IMR-90 (cell line): ENCODE measurements at regions not wholly inside any gene's neighbourhood (a gene's known extent, or its start where the extent isn't known, plus 50 kb on each side); places are given as distances from the start of the nearest gene placed in this dataset.
A peak's percentile ranks its signal among the peaks of the same experiment; 100 is the strongest.

Experiments
- ATAC-seq: fragments of 200-7000 bp; cut with Tn5 transposase; 2 replicates; pipeline ENCODE4 v1.9.1; 2020; ENCODE audit warnings: low read depth, mild to moderate bottlenecking, moderate library complexity
- BruUV-seq: library from RNA; stranded (reverse); fragments of 400-500 nt; replicated peaks from 2 replicates; lab custom pipeline; 2021; lab: Mats Ljungman, UMichigan
- CTCF ChIA-PET: fragments of 300-600 bp; formaldehyde crosslinking; extraction: SDS; loops from one replicate; lab custom pipeline; 2021; ENCODE audit warnings: antibody characterized with exemption; lab: Yijun Ruan, JAX
- POLR2A ChIA-PET: fragments of 300-600 bp; sonication (Branson Sonifier 250); formaldehyde crosslinking; loops from one replicate; lab custom pipeline; 2022; ENCODE audit warnings: antibody characterized with exemption; ENCODE audit not compliant: unreplicated experiment; lab: Charles Lee
- DNase-seq: peaks from one replicate; pipeline ENCODE4 v3.0.0; 2013
- H2AFZ ChIP-seq: replicated peaks from 2 replicates; pipeline ENCODE3; 2013; ENCODE audit warnings: low read length, mild to moderate bottlenecking; ENCODE audit not compliant: poor library complexity
- H2AK5ac ChIP-seq: 2 replicates; pipeline ENCODE4 v1.6.1; 2013; ENCODE audit warnings: low read depth, low read length, inconsistent platforms
- H2AK9ac ChIP-seq: replicated peaks from 2 replicates; pipeline ENCODE3; 2013; ENCODE audit warnings: mild to moderate bottlenecking, low read depth, low read length, moderate library complexity; ENCODE audit not compliant: poor library complexity
- H2BK120ac ChIP-seq: 2 replicates; pipeline ENCODE4 v1.6.1; 2013; ENCODE audit warnings: low read depth, low read length, inconsistent platforms
- H2BK15ac ChIP-seq: 3 replicates; pipeline ENCODE4 v1.6.1; 2013; ENCODE audit warnings: low read depth, low read length, inconsistent platforms
- H2BK20ac ChIP-seq: 2 replicates; pipeline ENCODE4 v1.6.1; 2013; ENCODE audit warnings: low read depth, mild to moderate bottlenecking, inconsistent platforms, low read length, moderate library complexity
- H2BK5ac ChIP-seq: 2 replicates; pipeline ENCODE4 v1.6.1; 2013; ENCODE audit warnings: mild to moderate bottlenecking, low read depth, low read length, inconsistent platforms; ENCODE audit not compliant: poor library complexity, severe bottlenecking
- H3K14ac ChIP-seq: replicated peaks from 2 replicates; pipeline ENCODE4 v1.6.1; 2013; ENCODE audit warnings: low read depth, low read length, inconsistent platforms
- H3K18ac ChIP-seq: 2 replicates; pipeline ENCODE4 v1.6.1; 2013; ENCODE audit warnings: low read depth, low read length, control low read depth
- H3K23ac ChIP-seq: 2 replicates; pipeline ENCODE4 v1.6.1; 2013; ENCODE audit warnings: low read depth, low read length, inconsistent platforms
- H3K27ac ChIP-seq: 2 replicates; pipeline ENCODE4 v1.5.1; 2013; ENCODE audit warnings: mild to moderate bottlenecking, control low read depth, low read length; ENCODE audit not compliant: insufficient read depth
- H3K27me3 ChIP-seq: 2 replicates; pipeline ENCODE4 v1.6.1; 2013; ENCODE audit warnings: low read length; ENCODE audit not compliant: control insufficient read depth, insufficient read depth
- H3K36me3 ChIP-seq: 2 replicates; pipeline ENCODE4 v1.6.1; 2013; ENCODE audit warnings: low read length, mixed read lengths; ENCODE audit not compliant: control insufficient read depth, insufficient read depth
- H3K4ac ChIP-seq: 2 replicates; pipeline ENCODE4 v1.6.1; 2013; ENCODE audit warnings: low read depth, low read length, inconsistent platforms
- H3K4me1 ChIP-seq: 2 replicates; pipeline ENCODE4 v1.6.1; 2013; ENCODE audit warnings: low read length, mixed read lengths; ENCODE audit not compliant: control insufficient read depth, insufficient read depth
- H3K4me2 ChIP-seq: 2 replicates; pipeline ENCODE4 v1.6.1; 2013; ENCODE audit warnings: low read depth, mild to moderate bottlenecking, control low read depth, low read length, moderate library complexity
- H3K4me3 ChIP-seq: 2 replicates; pipeline ENCODE4 v1.5.1; 2013; ENCODE audit warnings: low read depth, mild to moderate bottlenecking, control low read depth, low read length, moderate library complexity; ENCODE audit not compliant: insufficient read depth
- H3K56ac ChIP-seq: 2 replicates; pipeline ENCODE4 v1.6.1; 2013; ENCODE audit warnings: low read length, inconsistent platforms; ENCODE audit not compliant: insufficient read depth; ENCODE audit errors: extremely low read depth
- H3K79me1 ChIP-seq, 2 experiments: 2 replicates each; pipeline ENCODE4 v1.6.1; 2013; ENCODE audit warnings: low read length in 2 of 2, inconsistent platforms in 1 of 2, low read depth in 1 of 2
- H3K9ac ChIP-seq: 2 replicates; pipeline ENCODE4 v1.6.1; 2013; ENCODE audit warnings: low read depth, low read length, control low read depth
- H3K9me1 ChIP-seq: 2 replicates; pipeline ENCODE4 v1.6.1; 2013; ENCODE audit warnings: low read length, inconsistent platforms; ENCODE audit not compliant: insufficient read depth
- H3K9me3 ChIP-seq: 2 replicates; pipeline ENCODE4 v1.6.1; 2013; ENCODE audit warnings: low read length; ENCODE audit not compliant: control insufficient read depth, insufficient read depth
- H4K20me1 ChIP-seq: 2 replicates; pipeline ENCODE4 v1.6.1; 2013; ENCODE audit warnings: low read length, inconsistent platforms; ENCODE audit not compliant: insufficient read depth
- H4K5ac ChIP-seq: 2 replicates; pipeline ENCODE4 v1.6.1; 2013; ENCODE audit warnings: mild to moderate bottlenecking, low read depth, low read length, control low read depth
- H4K8ac ChIP-seq, 2 experiments: 2 replicates each; pipeline ENCODE4 v1.6.1; 2013; ENCODE audit warnings: low read depth in 2 of 2, low read length in 2 of 2, control low read depth in 1 of 2, inconsistent platforms in 1 of 2
- H4K91ac ChIP-seq: 2 replicates; pipeline ENCODE4 v1.6.1; 2013; ENCODE audit warnings: low read depth, low read length, inconsistent platforms; ENCODE audit not compliant: insufficient read depth
- CEBPB ChIP-seq: IDR thresholded peaks from 2 replicates; pipeline ENCODE4 v1.6.1; 2012; ENCODE audit warnings: low read depth, low read length, improper control_type of control experiment
- CHD1 ChIP-seq: IDR thresholded peaks from 2 replicates; pipeline ENCODE4 v1.6.1; 2012; ENCODE audit warnings: low read depth, low read length, improper control_type of control experiment
- MAFK ChIP-seq: IDR thresholded peaks from 2 replicates; pipeline ENCODE4 v1.6.1; 2012; ENCODE audit warnings: low read depth, low read length, improper control_type of control experiment
- NFE2L2 ChIP-seq: fragments of 150-350 bp; IDR thresholded peaks from 2 replicates; pipeline ENCODE4 v1.6.1; 2016; ENCODE audit warnings: low read depth, mild to moderate bottlenecking, low read length
- RCOR1 ChIP-seq: IDR thresholded peaks from 2 replicates; pipeline ENCODE4 v1.6.1; 2012; ENCODE audit warnings: mild to moderate bottlenecking, low read length, improper control_type of control experiment; ENCODE audit not compliant: insufficient replicate concordance
- RFX5 ChIP-seq: IDR thresholded peaks from 2 replicates; pipeline ENCODE4 v1.8.0; 2012; ENCODE audit warnings: low read depth, mild to moderate bottlenecking, low read length, moderate library complexity
- WGBS, 2 experiments: methylation state at CpG; one replicate each; pipeline versions ENCODE4 v1.1.5 to v1.1.7; 2013; ENCODE audit warnings: missing lambda C conversion rate in 2 of 2; ENCODE audit not compliant: insufficient read length in 1 of 2; ENCODE audit errors: extremely low coverage in 2 of 2; 5-methylcytosine and 5-hydroxymethylcytosine counted together
- dilution Hi-C: fragments of 300-500 bp; cut with HindIII; formaldehyde crosslinking; loops from one replicate; pipeline ENCODE4 v1.14.3; 2018; ENCODE audit warnings: low sequenced_read_pairs; ENCODE audit not compliant: unreplicated experiment
- in situ Hi-C: fragments of 300-500 bp; cut with MboI; formaldehyde crosslinking; loops from 3 replicates; pipeline ENCODE4 v1.14.3; 2019; ENCODE audit warnings: low sequenced_read_pairs, inconsistent platforms, mixed read lengths
- intact Hi-C: fragments of 100-400 bp; cut with micrococcal nuclease; formaldehyde crosslinking; loops from 2 replicates; pipeline ENCODE4 v1.10.0; 2022

DNA sequence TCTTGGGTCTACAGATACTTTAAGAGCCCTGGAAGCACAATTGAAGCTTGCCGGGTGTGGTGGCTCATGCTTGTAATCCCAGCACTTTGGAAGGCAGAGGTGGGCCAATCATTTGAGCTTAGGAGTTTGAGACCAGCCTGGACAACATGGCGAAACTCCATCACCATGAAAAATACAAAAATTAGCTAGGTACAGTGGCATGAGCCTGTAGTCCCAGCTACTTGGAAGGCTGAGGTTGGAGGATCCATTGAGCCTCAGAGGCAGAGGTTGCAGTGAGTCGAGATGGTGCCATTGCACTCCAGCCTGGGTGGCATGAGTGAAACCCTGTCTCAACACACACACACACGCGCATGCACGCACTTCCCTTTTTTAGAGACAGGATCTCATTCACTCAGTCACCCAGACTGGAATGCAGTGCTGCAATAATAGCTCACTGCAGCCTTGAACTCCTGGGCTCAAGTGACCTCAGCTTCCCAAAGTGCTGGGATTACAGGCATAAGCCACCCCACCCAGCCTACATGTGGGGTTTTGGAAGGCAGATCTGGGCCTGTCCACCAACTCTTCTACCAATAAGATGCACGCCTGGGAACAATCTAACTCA, 182.5 kb upstream of the JARID2 start:
- dilution Hi-C loops: no loop called here
- H2BK120ac ChIP-seq: peak overlapping the region; percentile 96
- H3K9me1 ChIP-seq: peaks cover 16% of the 10 kb centered on the region
- H3K27me3 ChIP-seq: no peaks in the 10 kb centered on the region
- H3K56ac ChIP-seq: 0 out of 2 replicates have a peak overlapping the region, but pooled peaks have one; percentile 32
- H3K36me3 ChIP-seq: no peaks in the 10 kb centered on the region
- peak overlapping the region; percentile 81 for H4K91ac ChIP-seq
- H3K9ac ChIP-seq: no peak overlapping the region
- H3K27ac ChIP-seq: no peak overlapping the region
- no peaks in the 10 kb centered on the region for H4K20me1 ChIP-seq
- no peak overlapping the region for H2AFZ ChIP-seq
- CTCF ChIA-PET: interaction anchor here (0.6 kb wide), 1 partner anchor 180 kb away, joined by 4 read pairs; no protein-coding TSS in a partner anchor
- ATAC-seq (no peak), DNase-seq (peak; percentile 40)
- WGBS, 2 experiments: no CpG with 5 or more reads among the region's 7 CpGs
- peak overlapping the region; percentile 53 for H2BK5ac ChIP-seq
- H2BK15ac ChIP-seq: peak overlapping the region; percentile 55; the same call in 2 of the 3 replicates
- H3K23ac ChIP-seq: peak overlapping the region; percentile 68; the same call in 1 of the 2 replicates
- peak overlapping the region; percentile 41 for H4K5ac ChIP-seq
- no peak overlapping the region for H3K4me3 ChIP-seq
- H3K79me1 ChIP-seq: 0 out of 4 replicates have a peak, but pooled peaks cover 0 to 5% of the 10 kb centered on the region in 2 experiments
- TF ChIP-seq RFX5 (no peak), RCOR1 (no peak), CEBPB (no peak), MAFK (no peak), NFE2L2 (no peak), CHD1 (no peak)
- peak overlapping the region; percentile 90 for H2AK5ac ChIP-seq
- peak overlapping the region; percentile 89 for H3K14ac ChIP-seq
- peaks cover 21% of the 10 kb centered on the region for H3K4me1 ChIP-seq
- peak overlapping the region; percentile 33 to 85; a peak in 3 of 4 replicates for H4K8ac ChIP-seq
- H3K4ac ChIP-seq: peak overlapping the region; percentile 89
- POLR2A ChIA-PET: no interaction called here
- intact Hi-C loops: loop anchor here (10.0 kb wide), 1 partner anchor 411 kb away; no protein-coding TSS in a partner anchor
- H3K18ac ChIP-seq: peak overlapping the region; percentile 69
- H2AK9ac ChIP-seq: peak overlapping the region; percentile 35
- no TSS peak for BruUV-seq
- peak overlapping the region; percentile 90 for H2BK20ac ChIP-seq
- in situ Hi-C loops: no loop called here
- H3K9me3 ChIP-seq: peaks cover 2% of the 10 kb centered on the region
- no peak overlapping the region for H3K4me2 ChIP-seq
